Muscle layer of duodenum (tissue), 2 donors: ENCODE measurements at regions not wholly inside any gene's neighbourhood (a gene's known extent, or its start where the extent isn't known, plus 50 kb on each side); places are given as distances from the start of the nearest gene placed in this dataset.
"Not testable (repeated sequence)": the region's sequence is repeated elsewhere in the genome, so short reads cannot be mapped to it uniquely, and the experiment has no call there.

Experiments used
- H3K27ac ChIP-seq: one replicate; pipeline ENCODE4 v1.7.0; 2013; ENCODE audit warnings: mild to moderate bottlenecking, low read length
- H3K27me3 ChIP-seq: one replicate; pipeline ENCODE4 v1.7.0; 2013; ENCODE audit warnings: low read depth, mild to moderate bottlenecking, control low read depth, low read length
- H3K36me3 ChIP-seq, 2 donors: one replicate each; pipeline ENCODE4 v1.7.0; 2013; ENCODE audit warnings: low read length in 2 of 2, control low read depth in 1 of 2, mild to moderate bottlenecking in 1 of 2; ENCODE audit not compliant: insufficient read depth in 2 of 2, control insufficient read depth in 1 of 2
- H3K4me1 ChIP-seq, 2 donors: one replicate each; pipeline ENCODE4 v1.7.0; 2013; ENCODE audit warnings: low read length in 2 of 2, mild to moderate bottlenecking in 2 of 2, control low read depth in 1 of 2, moderate library complexity in 1 of 2; ENCODE audit not compliant: insufficient read depth in 2 of 2, control insufficient read depth in 1 of 2
- H3K4me3 ChIP-seq, 2 donors: one replicate each; pipeline ENCODE4 v1.7.0; 2013; ENCODE audit warnings: low read length in 2 of 2, low read depth in 1 of 2, mild to moderate bottlenecking in 1 of 2
- H3K9me3 ChIP-seq, 2 donors: one replicate each; pipeline ENCODE4 v1.7.0; 2013; ENCODE audit warnings: low read length in 2 of 2, control low read depth in 1 of 2, mild to moderate bottlenecking in 1 of 2; ENCODE audit not compliant: control insufficient read depth in 1 of 2
- donor health status: healthy.

- Histone ChIP-seq H3K4me1 (no peaks in the 10 kb centered on the region), H3K4me3 (no peak overlapping the region), H3K27ac (no peak overlapping the region), H3K36me3 (no peaks in the 10 kb centered on the region), H3K9me3 (no peaks in the 10 kb centered on the region), H3K27me3 (no peaks in the 10 kb centered on the region)
Observed at GRCh38 chr12:65721541-65722190, 102.6 kb upstream of the HMGA2 start.

- peaks cover 5 to 7% of the 10 kb centered on the region in 2 donors for H3K4me1 ChIP-seq
- H3K36me3 ChIP-seq = no peaks in the 10 kb centered on the region
- no peak overlapping the region for H3K27ac ChIP-seq
- H3K27me3 ChIP-seq = peaks cover 22% of the 10 kb centered on the region
- H3K4me3 ChIP-seq = no peak overlapping the region
- no peaks in the 10 kb centered on the region for H3K9me3 ChIP-seq
Observed at GRCh38 chr12:65725376-65725775, 98.9 kb upstream of the HMGA2 start.

DNA sequence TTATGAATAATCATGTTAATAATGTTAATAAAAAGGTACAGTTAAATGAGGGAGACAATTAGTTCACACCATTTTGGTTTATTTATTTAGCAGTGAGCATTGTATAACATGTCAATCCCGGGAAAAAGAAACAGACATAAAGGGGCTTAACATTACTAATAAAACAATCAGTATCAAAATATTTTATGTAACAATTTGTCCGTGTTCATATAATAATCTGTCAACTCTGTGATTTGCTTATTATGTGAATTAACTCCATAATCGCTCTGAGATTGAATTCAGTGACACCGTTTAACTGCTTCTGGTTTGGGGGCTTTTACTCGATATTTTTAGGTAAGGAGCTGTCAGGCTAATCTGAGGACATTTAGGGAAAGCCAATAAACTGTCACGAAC is 95.8 kb upstream of the HMGA2 start:
- H3K27me3 ChIP-seq = peaks cover 32% of the 10 kb centered on the region
- no peaks in the 10 kb centered on the region for H3K36me3 ChIP-seq
- H3K27ac ChIP-seq = no peak overlapping the region
- H3K9me3 ChIP-seq = no peaks in the 10 kb centered on the region
- H3K4me1 ChIP-seq = peaks cover 5 to 7% of the 10 kb centered on the region in 2 donors
- H3K4me3 ChIP-seq = no peak overlapping the region

DNA sequence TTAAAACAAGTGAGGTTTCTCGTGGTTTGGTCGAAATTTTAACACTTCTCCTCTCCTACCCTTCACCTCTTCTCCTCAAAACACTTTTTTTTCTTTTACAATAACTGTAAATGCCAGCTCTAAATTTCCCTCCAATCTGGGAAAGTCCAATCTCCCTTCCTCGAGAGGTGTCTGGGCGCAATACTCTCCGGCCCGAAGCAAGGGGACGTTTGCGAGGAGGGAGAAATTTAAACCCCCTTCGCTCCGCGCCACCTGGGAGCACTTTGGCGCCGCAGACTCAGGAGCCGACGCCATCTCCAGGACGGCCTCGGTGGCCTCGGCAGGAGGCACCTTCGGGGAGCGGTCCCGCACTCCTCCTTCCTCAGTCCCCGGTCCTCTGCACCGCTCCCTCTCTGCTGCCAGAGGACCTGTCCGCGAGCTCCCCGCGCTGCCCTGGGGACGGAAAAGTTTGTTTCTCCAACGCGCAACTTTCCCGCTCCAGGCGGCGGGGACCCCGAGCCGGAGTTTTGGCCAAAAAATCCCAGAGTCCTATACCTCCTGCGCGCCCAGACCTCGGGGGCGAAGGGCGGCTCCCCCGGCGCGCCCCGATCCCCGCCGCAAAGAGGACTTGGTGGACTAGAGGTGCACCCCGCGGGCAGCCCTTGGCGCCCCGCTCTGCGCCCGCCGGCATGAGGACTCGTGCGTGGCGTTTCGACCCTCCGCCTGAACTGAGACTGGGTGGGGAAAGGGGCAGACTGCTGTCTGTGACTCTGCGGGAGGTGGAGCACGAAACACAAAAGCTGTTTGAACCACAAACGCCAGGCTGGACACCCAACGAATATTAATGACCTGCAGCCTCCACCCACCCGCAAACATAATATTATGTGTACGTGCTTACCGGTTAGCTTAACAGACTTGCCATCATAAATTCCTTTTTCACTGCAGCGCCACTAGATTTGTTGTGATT is 95.2 kb upstream of the HMGA2 start:
- Histone ChIP-seq H3K4me3 (peak overlapping the region in 1 of 2 donors; percentile 34), H3K9me3 (no peaks in the 10 kb centered on the region), H3K36me3 (no peaks in the 10 kb centered on the region), H3K4me1 (peaks cover 5 to 7% of the 10 kb centered on the region in 2 donors), H3K27ac (no peak overlapping the region), H3K27me3 (peaks cover 32% of the 10 kb centered on the region)

DNA sequence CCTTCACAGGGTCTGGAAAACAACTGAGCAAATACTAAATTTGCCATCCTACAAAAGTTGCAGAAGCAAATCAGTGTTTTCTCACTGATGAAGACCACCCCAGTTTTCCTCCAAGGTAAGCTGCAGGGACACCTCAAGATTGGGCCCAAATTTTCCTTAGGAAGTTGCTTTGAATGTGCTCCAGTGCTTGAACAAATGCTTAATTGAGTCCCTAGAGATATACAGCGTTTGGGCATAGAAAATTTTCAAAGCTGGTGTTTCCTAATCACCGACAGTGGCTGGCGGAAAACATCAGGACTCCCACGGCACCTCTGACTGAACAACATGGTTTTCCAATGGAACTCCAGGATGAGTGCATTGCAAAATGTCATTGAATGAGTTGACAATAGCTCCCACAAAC is 92.5 kb upstream of the HMGA2 start:
- H3K4me3 ChIP-seq = no peak overlapping the region
- H3K9me3 ChIP-seq = no peaks in the 10 kb centered on the region
- H3K4me1 ChIP-seq = peaks cover 5 to 7% of the 10 kb centered on the region in 2 donors
- H3K27ac ChIP-seq = no peak overlapping the region
- H3K27me3 ChIP-seq = peaks cover 32% of the 10 kb centered on the region
- no peaks in the 10 kb centered on the region for H3K36me3 ChIP-seq

- not testable (repeated sequence) for H3K4me3 ChIP-seq, H3K9me3 ChIP-seq, H3K4me1 ChIP-seq, H3K27ac ChIP-seq, H3K36me3 ChIP-seq
- peaks cover 26% of the 10 kb centered on the region for H3K27me3 ChIP-seq
Observed at GRCh38 chr12:65733643-65734042, 90.6 kb upstream of the HMGA2 start.

GRCh38 chr12:65734226-65734625 is 90.1 kb upstream of the HMGA2 start:
- Histone ChIP-seq H3K36me3 (no peaks in the 10 kb centered on the region), H3K27me3 (peaks cover 20% of the 10 kb centered on the region), H3K4me1 (peaks cover 0 to 3% of the 10 kb centered on the region in 2 donors), H3K27ac (no peak overlapping the region), H3K4me3 (no peak overlapping the region), H3K9me3 (no peaks in the 10 kb centered on the region)

- Histone ChIP-seq H3K4me1 (peaks cover 0 to 9% of the 10 kb centered on the region in 2 donors), H3K36me3 (no peaks in the 10 kb centered on the region), H3K9me3 (no peaks in the 10 kb centered on the region), H3K4me3 (no peak overlapping the region), H3K27me3 (peaks cover 7% of the 10 kb centered on the region), H3K27ac (no peak overlapping the region)
Observed at GRCh38 chr12:65739606-65740005, 84.7 kb upstream of the HMGA2 start.

GRCh38 chr12:65740506-65740872 is 83.8 kb upstream of the HMGA2 start:
- Histone ChIP-seq H3K4me1 (peaks cover 0 to 9% of the 10 kb centered on the region in 2 donors), H3K27ac (no peak overlapping the region), H3K27me3 (peaks cover 7% of the 10 kb centered on the region), H3K36me3 (no peaks in the 10 kb centered on the region), H3K9me3 (no peaks in the 10 kb centered on the region), H3K4me3 (peak overlapping the region in 1 of 2 donors; percentile 63)

DNA sequence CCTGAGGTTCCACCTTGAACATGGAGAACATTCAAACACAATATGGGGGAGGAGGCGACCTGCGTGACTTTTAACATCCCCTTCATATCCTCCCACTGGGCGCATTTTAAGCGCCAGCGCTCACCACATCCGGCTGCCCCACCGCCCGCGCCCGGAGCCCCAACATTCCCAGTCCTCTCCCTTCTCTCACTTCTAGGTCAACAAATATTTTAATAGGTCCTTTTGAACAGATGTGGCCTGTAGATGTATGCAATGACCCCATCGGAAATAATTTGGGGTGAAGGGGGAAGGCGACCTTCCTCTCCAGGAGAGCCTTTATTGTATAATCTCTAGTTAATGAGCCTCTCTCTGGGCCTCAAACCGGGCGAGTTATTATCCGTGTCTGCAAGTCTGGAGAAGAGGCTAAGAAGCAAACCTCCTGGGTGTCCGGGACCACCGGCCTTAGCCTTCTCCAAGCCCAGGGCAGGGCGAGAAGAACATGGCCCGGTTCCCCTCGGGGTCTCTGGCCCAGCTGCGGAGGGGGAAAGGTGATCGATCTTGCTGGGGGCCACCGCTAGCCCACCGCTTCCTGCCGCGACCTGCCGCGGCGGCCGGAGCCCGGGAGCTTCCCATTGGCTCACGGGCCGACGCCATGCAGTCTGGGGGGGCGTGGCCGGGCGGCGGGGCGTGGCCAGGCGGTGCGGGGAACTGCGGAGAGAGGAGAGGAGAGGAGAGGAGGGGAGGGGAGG is 83.2 kb upstream of the HMGA2 start:
- Histone ChIP-seq H3K36me3 (no peaks in the 10 kb centered on the region), H3K27me3 (peaks cover 7% of the 10 kb centered on the region), H3K9me3 (no peaks in the 10 kb centered on the region), H3K4me1 (peaks cover 0 to 9% of the 10 kb centered on the region in 2 donors), H3K27ac (no peak overlapping the region), H3K4me3 (peak overlapping the region; percentile 63 to 82)

DNA sequence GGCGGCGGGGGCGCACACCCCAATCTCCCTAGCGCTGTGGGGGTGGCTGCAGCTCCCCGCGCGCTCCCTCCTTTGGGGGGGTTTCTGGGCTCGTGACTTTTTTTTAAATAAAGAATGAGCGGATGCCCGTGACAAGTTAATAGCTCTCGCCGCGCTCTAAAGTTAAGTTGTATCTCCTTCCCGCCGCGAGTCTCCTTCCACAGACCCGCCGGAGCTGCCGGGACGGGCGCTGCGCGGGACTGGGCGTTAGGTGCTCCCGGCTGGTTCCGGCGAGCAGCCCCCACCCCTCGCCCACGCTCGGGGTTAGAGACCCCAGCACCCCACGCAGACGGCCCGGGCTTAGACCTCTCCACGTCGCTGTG is 82.6 kb upstream of the HMGA2 start:
- Histone ChIP-seq H3K9me3 (no peaks in the 10 kb centered on the region), H3K27ac (no peak overlapping the region), H3K4me1 (peaks cover 0 to 9% of the 10 kb centered on the region in 2 donors), H3K27me3 (peaks cover 7% of the 10 kb centered on the region), H3K4me3 (peak overlapping the region; percentile 52 to 82), H3K36me3 (no peaks in the 10 kb centered on the region)
